C4-2B (cell line): ENCODE measurements at regions not wholly inside any gene's neighbourhood (a gene's known extent, or its start where the extent isn't known, plus 50 kb on each side); places are given as distances from the start of the nearest gene placed in this dataset.

Experiments used
- H3K27ac ChIP-seq: fragments of 450-650 bp; 2 replicates; pipeline ENCODE4 v1.5.1; 2017
- CTCF ChIP-seq: fragments of 450-650 bp; conservative IDR thresholded peaks from 2 replicates; pipeline ENCODE4 v1.5.1; 2017; ENCODE audit warnings: mild to moderate bottlenecking
- ZFX ChIP-seq: fragments of 450-650 bp; IDR thresholded peaks from 2 replicates; pipeline ENCODE4 v1.6.1; 2017

GRCh38 chr5:4220016-4220415 is 624.4 kb downstream of the IRX1 start:
- no peak for TF ChIP-seq ZFX
- no peak for TF ChIP-seq CTCF
- H3K27ac ChIP-seq = no peak overlapping the region

- H3K27ac ChIP-seq = no peak overlapping the region
- TF ChIP-seq CTCF = no peak
- no peak for TF ChIP-seq ZFX
Observed at GRCh38 chr5:4221048-4221447, 625.4 kb downstream of the IRX1 start.

GRCh38 chr5:4222147-4222546 is 626.5 kb downstream of the IRX1 start:
- no peak overlapping the region for H3K27ac ChIP-seq
- TF ChIP-seq CTCF = no peak
- TF ChIP-seq ZFX = no peak

GRCh38 chr5:4222821-4223220 is 627.2 kb downstream of the IRX1 start:
- H3K27ac ChIP-seq = no peak overlapping the region
- TF ChIP-seq ZFX (no peak), CTCF (no peak)

GRCh38 chr5:4225741-4226140 is 630.1 kb downstream of the IRX1 start:
- H3K27ac ChIP-seq = no peak overlapping the region
- TF ChIP-seq ZFX (no peak), CTCF (no peak)

GRCh38 chr5:4226565-4226964 is 630.9 kb downstream of the IRX1 start:
- H3K27ac ChIP-seq = no peak overlapping the region
- TF ChIP-seq CTCF (no peak), ZFX (no peak)

- no peak overlapping the region for H3K27ac ChIP-seq
- no peak for TF ChIP-seq ZFX
- TF ChIP-seq CTCF = no peak
Observed at GRCh38 chr5:4228708-4229107, 633.1 kb downstream of the IRX1 start.
